ENCODE measurements at regions not wholly inside any gene's neighbourhood (a gene's known extent, or its start where the extent isn't known, plus 50 kb on each side); places are given as distances from the start of the nearest gene placed in this dataset.
"Not testable (repeated sequence)": the region's sequence is repeated elsewhere in the genome, so short reads cannot be mapped to it uniquely, and the experiment has no call there.

GRCh38 chr6:14567842-14568241 is 450.3 kb downstream of the CD83 start:
- 73 to 88% methylated on average over 1 of the region's 1 CpG for WGBS, 2 donors (ENCODE audit: low coverage in 1 of 2)
- no peaks in the 10 kb centered on the region for H3K9me3 ChIP-seq
- DNase-seq: no peak
- no peaks in the 10 kb centered on the region for H3K27me3 ChIP-seq
- no peak overlapping the region for H3K4me3 ChIP-seq
- no peaks in the 10 kb centered on the region for H3K4me1 ChIP-seq
- in situ Hi-C loops (cut with MboI; ENCODE audit: low pct_ligation_motif_present in 1 of 4, low pct_unique_long_range_greater_than_20kb in 1 of 4, low sequenced_read_pairs in 3 of 4): no loop called here
- intact Hi-C loops (cut with DNase I; ENCODE audit: low total_unique reads): no loop called here
- no peak overlapping the region for H3K27ac ChIP-seq
- no peak for TF ChIP-seq EP300 (IDR thresholded peaks at IDR 0.05; ENCODE audit: low read depth)
- H3K36me3 ChIP-seq: no peaks in the 10 kb centered on the region

DNA sequence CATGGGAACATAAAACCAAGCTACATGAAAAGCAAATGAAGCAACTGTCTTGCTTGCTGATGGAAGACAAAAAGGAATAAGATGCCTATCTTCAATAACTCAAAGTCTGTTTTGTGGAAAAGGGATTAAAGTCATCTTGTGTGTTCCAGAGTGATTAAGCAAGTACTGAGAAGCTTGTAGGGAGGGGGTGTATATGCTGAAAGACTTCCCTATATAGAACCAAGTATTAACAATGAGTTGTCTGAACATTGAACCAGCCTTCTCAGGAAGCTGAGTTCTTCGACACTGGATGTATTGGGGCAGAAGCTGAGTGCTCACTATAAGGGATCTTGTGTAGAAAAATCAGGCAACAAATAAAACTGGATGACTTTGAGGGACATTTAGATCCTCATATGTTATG is 451.8 kb downstream of the CD83 start:
- intact Hi-C loops (cut with DNase I; ENCODE audit: low total_unique reads): no loop called here
- WGBS, 2 donors (ENCODE audit: low coverage in 1 of 2): 59 to 100% methylated on average over 1 of the region's 1 CpG
- no peaks in the 10 kb centered on the region for H3K27me3 ChIP-seq
- H3K27ac ChIP-seq: no peak overlapping the region
- H3K4me3 ChIP-seq: no peak overlapping the region
- DNase-seq: no peak
- no peaks in the 10 kb centered on the region for H3K4me1 ChIP-seq
- H3K36me3 ChIP-seq: no peaks in the 10 kb centered on the region
- in situ Hi-C loops (cut with MboI; ENCODE audit: low pct_ligation_motif_present in 1 of 4, low pct_unique_long_range_greater_than_20kb in 1 of 4, low sequenced_read_pairs in 3 of 4): no loop called here
- TF ChIP-seq, protein P1, sequence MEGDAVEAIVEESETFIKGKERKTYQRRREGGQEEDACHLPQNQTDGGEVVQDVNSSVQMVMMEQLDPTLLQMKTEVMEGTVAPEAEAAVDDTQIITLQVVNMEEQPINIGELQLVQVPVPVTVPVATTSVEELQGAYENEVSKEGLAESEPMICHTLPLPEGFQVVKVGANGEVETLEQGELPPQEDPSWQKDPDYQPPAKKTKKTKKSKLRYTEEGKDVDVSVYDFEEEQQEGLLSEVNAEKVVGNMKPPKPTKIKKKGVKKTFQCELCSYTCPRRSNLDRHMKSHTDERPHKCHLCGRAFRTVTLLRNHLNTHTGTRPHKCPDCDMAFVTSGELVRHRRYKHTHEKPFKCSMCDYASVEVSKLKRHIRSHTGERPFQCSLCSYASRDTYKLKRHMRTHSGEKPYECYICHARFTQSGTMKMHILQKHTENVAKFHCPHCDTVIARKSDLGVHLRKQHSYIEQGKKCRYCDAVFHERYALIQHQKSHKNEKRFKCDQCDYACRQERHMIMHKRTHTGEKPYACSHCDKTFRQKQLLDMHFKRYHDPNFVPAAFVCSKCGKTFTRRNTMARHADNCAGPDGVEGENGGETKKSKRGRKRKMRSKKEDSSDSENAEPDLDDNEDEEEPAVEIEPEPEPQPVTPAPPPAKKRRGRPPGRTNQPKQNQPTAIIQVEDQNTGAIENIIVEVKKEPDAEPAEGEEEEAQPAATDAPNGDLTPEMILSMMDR (IDR thresholded peaks at IDR 0.05): no peak
- TF ChIP-seq EP300 (IDR thresholded peaks at IDR 0.05; ENCODE audit: low read depth) (no peak), POLR2A (IDR thresholded peaks at IDR 0.05) (no peak), POLR2AphosphoS5 (IDR thresholded peaks at IDR 0.05) (no peak)
- no peaks in the 10 kb centered on the region for H3K9me3 ChIP-seq

GRCh38 chr6:14569874-14570273 is 452.3 kb downstream of the CD83 start:
- intact Hi-C loops (cut with DNase I; ENCODE audit: low total_unique reads); DNase-seq; in situ Hi-C loops (cut with MboI; ENCODE audit: low pct_ligation_motif_present in 1 of 4, low pct_unique_long_range_greater_than_20kb in 1 of 4, low sequenced_read_pairs in 3 of 4); H3K36me3 ChIP-seq; H3K4me1 ChIP-seq; H3K27ac ChIP-seq; H3K4me3 ChIP-seq; H3K9me3 ChIP-seq; H3K27me3 ChIP-seq: not testable (repeated sequence)
- WGBS, 2 donors (ENCODE audit: low coverage in 1 of 2): 77 to 78% methylated on average over 2 to 5 of the region's 5 CpGs

- no peaks in the 10 kb centered on the region for H3K36me3 ChIP-seq
- no peak overlapping the region for H3K27ac ChIP-seq
- H3K4me3 ChIP-seq: no peak overlapping the region
- intact Hi-C loops (cut with DNase I; ENCODE audit: low total_unique reads): no loop called here
- no peaks in the 10 kb centered on the region for H3K9me3 ChIP-seq
- in situ Hi-C loops (cut with MboI; ENCODE audit: low pct_ligation_motif_present in 1 of 4, low pct_unique_long_range_greater_than_20kb in 1 of 4, low sequenced_read_pairs in 3 of 4): no loop called here
- no peak for DNase-seq
- 89 to 90% methylated on average over 2 to 8 of the region's 8 CpGs for WGBS, 2 donors (ENCODE audit: low coverage in 1 of 2)
- TF ChIP-seq POLR2AphosphoS5 (IDR thresholded peaks at IDR 0.05): no peak
- no peaks in the 10 kb centered on the region for H3K27me3 ChIP-seq
- H3K4me1 ChIP-seq: no peaks in the 10 kb centered on the region
Measured at GRCh38 chr6:14571001-14571400, 453.4 kb downstream of the CD83 start.

- Histone ChIP-seq H3K4me1 (no peaks in the 10 kb centered on the region), H3K27me3 (no peaks in the 10 kb centered on the region), H3K4me3 (no peak overlapping the region), H3K36me3 (no peaks in the 10 kb centered on the region), H3K9me3 (no peaks in the 10 kb centered on the region), H3K27ac (no peak overlapping the region)
- TF ChIP-seq, protein P1 (IDR thresholded peaks at IDR 0.05): no peak
- TF ChIP-seq POLR2AphosphoS5 (IDR thresholded peaks at IDR 0.05): no peak
- no peak for TF ChIP-seq EP300 (IDR thresholded peaks at IDR 0.05; ENCODE audit: low read depth)
- no peak for TF ChIP-seq POLR2A (IDR thresholded peaks at IDR 0.05)
- 88% methylated on average over 7 of the region's 7 CpGs; no CpG with 5 or more reads in 1 of the 2 donors for WGBS, 2 donors (ENCODE audit: low coverage in 1 of 2)
- intact Hi-C loops (cut with DNase I; ENCODE audit: low total_unique reads): no loop called here
- in situ Hi-C loops (cut with MboI; ENCODE audit: low pct_ligation_motif_present in 1 of 4, low pct_unique_long_range_greater_than_20kb in 1 of 4, low sequenced_read_pairs in 3 of 4): no loop called here
- no peak for DNase-seq
Measured at GRCh38 chr6:14571746-14572145, 454.2 kb downstream of the CD83 start.

DNA sequence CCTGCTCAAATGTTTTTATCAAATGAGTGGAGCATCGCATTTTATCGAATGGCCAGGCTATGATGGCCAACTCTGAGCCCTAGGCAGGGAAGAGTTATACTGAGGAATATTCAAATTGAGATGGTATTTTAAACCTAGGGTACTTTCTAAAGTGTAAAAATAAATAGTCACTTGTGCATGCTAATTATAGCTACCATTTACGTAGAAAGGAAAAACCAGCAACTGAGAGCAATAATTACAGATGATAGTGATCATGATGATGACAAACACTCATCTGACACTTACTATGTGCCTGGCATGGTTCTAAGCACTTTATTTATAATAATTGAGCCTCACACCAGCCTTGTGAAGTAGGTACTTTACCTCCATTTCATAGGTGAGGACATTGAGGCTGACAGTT is 455.7 kb downstream of the CD83 start:
- no peaks in the 10 kb centered on the region for H3K4me1 ChIP-seq
- in situ Hi-C loops (cut with MboI; ENCODE audit: low pct_ligation_motif_present in 1 of 4, low pct_unique_long_range_greater_than_20kb in 1 of 4, low sequenced_read_pairs in 3 of 4): no loop called here
- DNase-seq: no peak
- no peak overlapping the region for H3K4me3 ChIP-seq
- intact Hi-C loops (cut with DNase I; ENCODE audit: low total_unique reads): no loop called here
- no peaks in the 10 kb centered on the region for H3K36me3 ChIP-seq
- H3K9me3 ChIP-seq: no peaks in the 10 kb centered on the region
- WGBS, 2 donors (ENCODE audit: low coverage in 1 of 2): 93 to 96% methylated on average over 3 of the region's 3 CpGs
- TF ChIP-seq, protein P1 (IDR thresholded peaks at IDR 0.05): no peak
- no peak for TF ChIP-seq EP300 (IDR thresholded peaks at IDR 0.05; ENCODE audit: low read depth)
- TF ChIP-seq POLR2A (IDR thresholded peaks at IDR 0.05): no peak
- TF ChIP-seq POLR2AphosphoS5 (IDR thresholded peaks at IDR 0.05): no peak
- no peak overlapping the region for H3K27ac ChIP-seq
- no peaks in the 10 kb centered on the region for H3K27me3 ChIP-seq
